KG1 (cell line): ENCODE measurements at regions not wholly inside any gene's neighbourhood (a gene's known extent, or its start where the extent isn't known, plus 50 kb on each side); places are given as distances from the start of the nearest gene placed in this dataset.
"Not testable (repeated sequence)": the region's sequence is repeated elsewhere in the genome, so short reads cannot be mapped to it uniquely, and the experiment has no call there.

Experiments used
- DNase-seq: peaks from one replicate; lab custom pipeline; 2025; lab: John Stamatoyannopoulos, UW

DNA sequence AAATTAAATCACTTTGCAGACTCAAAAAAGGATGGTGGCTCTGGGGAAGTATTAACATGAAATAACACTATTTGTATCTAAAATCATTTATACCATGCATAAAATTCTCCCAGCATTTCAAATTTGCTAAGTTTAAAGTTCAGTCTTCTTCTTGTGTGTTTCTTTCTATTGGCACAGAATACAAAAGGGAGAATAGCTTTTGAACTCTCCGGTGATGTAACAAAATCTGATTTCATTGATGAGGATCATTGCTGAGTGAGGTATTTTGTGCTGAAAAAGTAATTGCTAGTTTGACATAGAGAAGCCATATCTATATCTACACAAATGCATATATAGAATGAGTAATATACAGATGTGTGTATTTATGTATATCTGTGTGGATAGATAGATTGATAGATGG is 174.8 kb downstream of the LACC1 start:
- DNase-seq, result no peak

DNA sequence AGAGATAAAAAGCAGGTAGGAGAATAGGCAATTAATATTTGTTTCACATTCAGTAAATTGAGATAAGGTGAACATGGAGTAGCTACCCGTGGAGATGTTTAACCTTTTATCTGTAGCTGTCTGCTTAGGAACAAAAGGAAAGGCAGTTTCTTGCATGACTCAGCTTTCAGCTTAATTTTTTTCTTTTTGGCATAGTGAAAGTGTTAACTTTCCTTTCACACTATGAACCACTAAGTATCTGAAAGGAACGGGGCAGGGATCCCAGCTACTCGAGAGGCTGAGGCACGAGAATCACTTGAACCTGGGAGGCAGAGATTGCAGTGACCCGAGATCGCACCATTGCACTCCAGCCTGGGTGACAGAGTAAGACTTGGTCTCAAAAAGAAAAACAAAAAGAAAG is 176.0 kb downstream of the LACC1 start:
- DNase-seq, result not testable (repeated sequence)

DNA sequence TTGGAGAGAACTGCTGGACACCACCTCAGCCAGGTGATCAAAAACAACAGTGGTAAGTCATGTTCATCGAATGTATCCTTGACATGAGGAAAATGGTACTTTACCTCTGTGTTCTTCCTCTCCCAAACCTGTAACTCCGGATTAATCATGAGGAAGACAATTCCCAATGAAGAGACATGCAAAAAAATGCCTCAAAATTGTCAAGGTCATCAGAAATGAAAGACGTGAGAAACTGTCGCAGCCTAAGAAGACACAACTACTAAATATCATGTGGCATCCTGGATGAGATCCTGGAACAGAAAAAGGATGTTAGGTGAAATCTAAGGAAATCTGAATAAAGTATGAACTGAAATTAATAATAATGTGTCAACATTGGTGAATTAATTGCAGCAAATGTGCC is 178.4 kb downstream of the LACC1 start:
- no peak for DNase-seq

DNA sequence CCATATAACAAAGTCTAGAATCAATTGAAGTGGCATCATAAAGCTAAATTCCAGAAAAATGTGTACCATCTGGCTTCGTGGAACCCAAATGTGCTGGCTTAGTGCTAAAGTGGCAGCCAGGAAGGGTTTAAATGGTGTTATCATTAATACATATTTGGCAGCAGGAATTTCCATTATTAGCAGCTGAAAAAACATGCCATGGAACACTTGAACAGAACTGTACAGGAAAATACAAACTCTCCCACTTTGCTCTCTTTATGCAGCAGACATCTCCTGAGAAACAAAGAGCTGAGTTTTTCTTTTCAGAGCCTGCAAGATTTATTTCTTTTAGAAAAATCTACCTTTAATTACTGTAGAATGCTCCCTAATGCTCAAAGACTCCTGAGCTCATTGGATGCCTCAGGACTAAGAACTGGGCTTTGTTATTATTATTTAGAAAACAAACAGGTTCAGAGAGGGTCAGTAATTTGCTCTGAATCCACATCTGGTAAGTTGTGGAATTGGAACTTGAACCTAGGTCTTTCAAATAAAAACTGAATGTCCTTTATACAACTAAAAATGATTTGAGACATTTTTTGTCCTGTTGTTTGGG is 179.0 kb downstream of the LACC1 start:
- DNase-seq, result no peak

DNA sequence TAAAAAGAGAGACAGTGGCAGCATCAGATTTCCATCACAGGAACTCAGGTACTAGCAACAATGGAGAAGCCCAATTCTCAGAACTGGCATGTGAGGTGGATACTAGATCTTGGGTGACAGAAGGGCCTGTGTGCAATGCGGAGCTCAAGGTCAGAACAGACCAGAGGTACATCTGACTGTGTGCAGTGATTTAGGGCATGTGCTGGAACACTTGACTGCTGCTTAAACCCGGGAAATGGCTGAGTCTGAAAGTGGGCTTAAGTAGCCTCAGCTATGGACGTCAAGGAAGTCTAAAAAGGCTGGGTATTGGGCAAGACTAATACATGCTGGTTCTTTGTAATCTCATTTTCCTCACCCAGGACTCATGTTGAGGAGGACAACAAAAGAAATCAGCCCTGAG is 182.2 kb downstream of the LACC1 start:
- DNase-seq, result no peak

DNA sequence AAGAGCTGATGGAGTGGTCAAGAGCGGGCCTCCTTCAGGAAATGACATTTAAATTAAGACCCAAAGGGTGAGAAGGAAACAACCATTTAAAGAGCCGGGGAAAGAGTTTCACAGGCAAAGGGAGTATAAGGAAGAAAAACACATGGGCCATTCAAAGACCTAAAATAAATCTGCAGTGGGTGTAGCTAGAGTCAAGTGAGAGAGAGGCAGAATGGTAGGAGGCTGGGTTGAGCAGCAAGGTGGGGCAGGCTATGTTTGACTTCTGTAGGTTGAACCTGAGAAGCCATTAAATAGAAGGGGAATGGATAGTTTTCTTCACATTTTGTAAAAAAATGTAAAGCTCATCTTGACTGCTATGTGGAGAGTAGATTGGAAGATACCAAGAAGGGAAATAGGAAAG is 183.8 kb downstream of the LACC1 start:
- DNase-seq, result no peak

DNA sequence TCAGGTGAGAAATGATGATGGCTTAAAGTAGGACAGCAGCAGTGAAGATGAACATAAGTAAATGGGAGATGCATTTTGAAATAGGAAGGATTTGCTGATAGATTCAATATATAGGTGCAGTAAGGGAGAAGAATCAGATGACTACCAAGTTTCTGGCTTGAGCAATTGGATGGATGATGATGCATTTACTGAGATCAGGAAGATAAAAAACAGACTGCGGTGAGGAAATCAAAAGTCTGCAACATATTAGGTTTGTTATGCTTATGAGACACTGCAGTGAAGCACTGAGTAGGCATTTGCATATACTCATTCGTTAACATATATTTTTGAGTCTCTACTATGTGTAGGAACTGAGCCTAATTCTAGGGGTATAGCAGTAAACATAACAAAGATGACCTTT is 184.2 kb downstream of the LACC1 start:
- DNase-seq, result no peak

DNA sequence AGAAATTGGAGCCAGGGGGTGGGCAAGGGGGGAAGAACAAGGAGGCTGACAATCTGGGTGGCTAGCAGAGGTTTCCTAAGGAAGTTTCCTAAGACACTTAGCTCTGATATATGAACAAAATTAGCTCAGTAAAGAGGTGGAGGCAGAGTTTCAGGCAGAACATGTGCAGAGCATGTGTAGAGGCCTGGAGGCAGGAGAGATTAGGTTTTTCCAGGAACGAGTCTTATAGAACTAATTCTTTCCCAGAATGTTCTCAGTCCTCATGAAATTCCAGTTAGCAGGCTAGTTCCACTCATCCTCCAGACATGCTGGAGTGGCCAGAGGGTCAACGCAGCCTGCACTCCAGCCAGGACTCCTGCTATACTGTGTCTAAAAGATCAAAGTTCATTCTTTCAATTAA is 184.7 kb downstream of the LACC1 start:
- no peak for DNase-seq

DNA sequence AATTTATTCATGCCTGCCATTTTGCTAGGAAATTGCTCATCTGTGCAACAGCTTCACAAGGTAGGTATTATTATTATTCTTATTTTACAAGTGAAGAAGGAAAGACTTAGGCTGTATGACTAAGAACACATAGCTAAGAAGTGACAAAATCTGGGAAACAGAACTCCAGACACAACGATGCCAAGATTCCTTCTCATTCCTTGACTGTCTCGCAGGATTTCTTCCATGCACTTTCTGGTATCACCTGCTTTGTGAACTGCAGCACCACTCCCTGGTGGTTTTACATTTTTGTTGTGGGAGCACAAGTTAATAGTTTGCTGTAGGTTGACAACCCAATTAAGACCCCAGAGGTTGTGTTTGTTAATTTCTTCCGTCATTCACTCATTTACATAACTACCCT is 188.5 kb downstream of the LACC1 start:
- no peak for DNase-seq

DNA sequence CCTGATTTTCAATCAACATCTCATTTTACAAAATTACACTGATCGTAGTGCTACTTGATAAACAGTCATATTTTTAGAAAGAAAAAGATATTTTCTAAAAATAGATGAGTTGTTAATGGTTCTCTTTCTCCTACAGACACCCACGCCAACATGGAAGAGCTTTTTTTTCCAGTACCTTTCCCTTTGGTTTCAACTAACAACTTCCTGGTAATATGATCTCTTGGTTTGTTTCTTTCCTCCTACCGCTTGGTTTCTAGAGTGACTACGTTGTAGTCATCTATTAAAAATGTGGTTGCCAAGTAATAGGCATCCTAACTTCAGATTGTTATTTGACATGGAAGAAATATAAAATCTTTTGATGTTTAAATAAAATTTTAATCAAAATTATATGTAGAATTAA is 189.0 kb downstream of the LACC1 start:
- no peak for DNase-seq

DNA sequence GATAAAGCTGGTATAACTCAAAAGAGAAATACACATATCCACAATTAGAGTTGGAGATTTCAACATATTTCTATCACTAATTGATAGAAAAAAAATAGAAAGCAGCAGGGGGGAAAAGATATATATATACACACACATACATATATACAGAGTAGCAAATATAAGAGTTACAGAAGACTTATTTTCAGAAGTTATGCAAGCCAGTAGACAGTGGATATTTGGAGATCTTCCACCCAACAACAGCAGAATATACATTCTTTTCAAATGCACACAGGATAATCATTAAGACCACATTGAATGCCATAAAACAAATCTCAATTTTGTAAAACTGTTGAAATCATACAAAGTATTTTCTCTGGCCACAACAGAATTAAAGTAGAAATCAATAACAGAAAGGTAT is 192.8 kb downstream of the LACC1 start:
- no peak for DNase-seq

DNA sequence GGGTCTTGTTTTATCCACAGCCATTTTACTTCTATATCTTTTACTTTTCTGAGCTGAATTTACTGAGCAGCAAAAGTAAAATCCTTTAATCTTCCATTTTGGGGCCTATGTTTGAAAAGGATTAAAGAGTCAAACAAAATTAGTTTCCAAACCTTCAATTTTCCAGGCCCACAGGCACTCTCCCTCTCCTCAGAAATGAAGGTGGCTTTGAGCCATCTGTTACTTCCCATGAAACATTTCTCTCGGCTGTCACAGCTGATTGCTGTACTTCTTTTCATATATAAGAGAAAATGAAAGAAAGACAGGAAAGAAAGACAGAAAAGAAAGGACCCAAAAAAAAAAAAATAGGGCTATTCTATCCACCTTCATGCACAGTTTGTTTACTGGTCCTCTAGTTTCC is 194.9 kb downstream of the LACC1 start:
- DNase-seq, result no peak

DNA sequence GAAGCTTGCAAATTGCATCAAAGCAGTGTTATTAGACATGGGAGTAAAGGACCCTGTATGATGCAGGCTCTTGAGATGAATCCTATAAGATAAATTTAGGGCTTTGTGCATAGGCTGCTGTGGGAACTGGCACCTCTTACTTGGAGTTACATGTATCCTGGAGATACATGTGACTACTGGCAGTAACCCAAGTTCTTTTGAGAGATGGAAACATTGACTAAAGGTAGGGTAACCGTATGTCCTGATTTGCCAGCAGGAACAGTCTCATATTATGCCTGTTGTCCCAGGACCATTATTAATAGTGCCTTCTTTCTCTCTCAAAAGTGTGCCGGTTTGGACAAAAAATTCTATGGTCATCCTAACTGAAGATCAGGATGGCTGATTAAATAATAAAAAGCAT is 195.4 kb downstream of the LACC1 start:
- DNase-seq, result no peak

DNA sequence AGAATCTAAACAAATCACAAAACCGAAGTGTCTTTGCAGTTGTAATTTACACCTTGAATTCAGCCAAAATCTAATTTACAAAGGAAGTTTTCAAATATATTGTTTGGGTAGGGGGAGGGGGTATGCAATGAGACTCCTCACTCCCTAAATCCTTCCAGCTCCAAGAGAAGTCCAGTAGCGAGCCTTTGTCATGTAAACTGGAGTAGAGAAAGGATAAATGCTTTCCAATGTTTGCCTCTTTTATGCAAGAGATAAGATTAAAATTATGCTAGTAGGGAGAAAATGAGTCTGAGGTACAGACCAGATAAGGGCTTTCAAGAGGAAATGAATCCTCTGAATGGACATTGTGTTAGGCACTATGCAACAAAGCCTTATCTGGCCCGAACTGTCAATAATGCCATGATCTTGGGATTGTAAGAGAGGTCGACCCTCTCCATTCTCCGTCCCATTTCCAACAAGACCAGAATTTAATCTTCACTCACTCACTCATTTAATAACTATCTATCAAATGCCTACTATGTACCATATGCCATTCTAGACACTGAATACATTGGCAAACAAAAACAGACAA is 199.2 kb downstream of the LACC1 start:
- no peak for DNase-seq

DNA sequence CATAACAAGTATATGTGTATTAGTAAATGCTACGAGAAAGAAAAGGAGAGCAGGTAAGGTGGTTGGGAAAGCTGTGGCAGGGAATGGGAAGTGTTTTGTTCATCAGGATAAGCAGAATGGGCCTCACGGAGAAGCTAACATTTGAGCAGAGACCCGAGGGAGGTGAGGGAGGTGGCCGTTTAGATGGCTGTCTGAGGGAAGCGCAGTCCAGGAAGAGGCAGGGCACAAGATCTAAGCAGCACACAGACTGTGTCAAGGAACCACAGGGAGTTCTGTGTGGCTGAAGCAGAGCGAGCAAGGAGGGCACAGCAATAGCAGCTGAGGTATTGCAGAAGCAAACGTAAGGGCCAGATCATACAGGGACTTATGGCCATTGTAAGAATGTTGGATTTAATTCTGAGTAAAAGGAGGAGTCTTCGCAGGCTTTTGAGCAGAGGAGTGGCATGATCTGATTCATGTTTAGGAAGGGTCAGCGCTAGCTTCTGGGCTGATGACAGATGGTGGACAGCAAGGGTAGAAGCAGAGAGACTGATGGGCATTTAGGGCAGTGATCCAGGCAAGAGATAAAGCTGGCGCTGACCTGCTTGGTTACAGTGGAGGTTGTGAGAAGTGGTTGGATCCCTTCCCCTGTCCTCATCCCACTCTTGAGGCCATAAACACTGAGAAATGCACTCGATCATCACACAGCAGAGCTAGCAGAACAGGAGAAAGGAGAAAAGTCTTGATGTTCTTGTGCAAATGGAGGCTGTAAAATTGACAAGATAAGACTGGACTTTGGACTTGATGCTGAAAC is 199.9 kb downstream of the LACC1 start:
- no peak for DNase-seq

DNA sequence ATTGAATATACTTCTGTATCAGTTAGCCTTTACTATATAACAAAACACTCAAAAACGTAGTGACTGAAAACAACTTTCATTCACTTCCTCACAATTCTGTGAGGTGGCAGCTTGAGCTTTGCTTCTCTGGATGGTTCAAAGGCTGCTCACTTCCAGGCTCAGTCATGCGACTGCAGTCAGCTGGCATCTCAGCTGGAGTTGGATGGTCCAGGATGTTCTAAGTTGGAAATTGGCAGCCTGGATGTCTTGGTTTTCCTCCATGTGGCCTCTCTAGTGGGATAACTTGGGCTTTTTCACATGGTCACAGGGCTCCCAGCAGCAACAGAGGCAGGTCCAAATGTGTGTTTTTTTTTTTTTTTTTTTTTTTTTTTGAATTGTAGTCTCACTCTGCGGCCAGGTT is 204.4 kb downstream of the LACC1 start:
- DNase-seq, result no peak

DNA sequence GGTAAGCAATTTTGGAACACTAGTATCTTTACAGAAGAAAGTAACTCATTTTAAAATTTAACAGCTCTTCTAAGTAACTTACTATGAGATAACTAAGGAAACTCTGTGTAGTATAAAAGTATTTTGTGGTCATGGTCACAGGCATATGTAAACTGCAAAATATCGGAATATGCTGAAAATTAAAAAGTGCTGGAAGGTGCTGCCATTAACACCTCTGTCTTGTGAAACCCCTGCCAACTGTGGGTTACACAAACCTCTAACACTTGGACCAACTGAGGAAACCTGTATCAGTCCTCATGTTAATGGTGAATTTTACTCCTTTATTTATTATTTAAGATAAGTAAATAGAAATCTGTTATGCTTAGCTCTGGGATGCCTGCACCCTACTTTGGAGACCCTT is 206.7 kb downstream of the LACC1 start:
- DNase-seq, result no peak

DNA sequence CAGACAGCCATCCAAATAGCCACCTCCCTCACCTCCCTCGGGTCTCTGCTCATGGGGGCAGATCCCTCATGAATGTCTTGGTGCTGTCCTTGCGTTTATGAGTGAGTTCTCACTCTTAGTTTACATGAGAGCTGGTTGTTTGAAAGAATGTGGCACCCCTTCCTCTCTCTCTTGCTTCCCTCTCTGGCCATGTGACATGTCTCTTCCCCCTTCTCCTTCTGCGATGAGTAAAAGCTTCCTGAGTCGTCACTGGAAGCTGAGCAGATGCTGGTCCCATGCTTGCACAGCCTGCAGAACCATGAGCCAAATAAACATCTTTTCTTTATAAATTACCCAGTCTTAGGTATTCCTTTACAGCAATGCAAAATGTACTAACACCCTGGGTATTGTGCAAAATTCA is 208.7 kb downstream of the LACC1 start:
- no peak for DNase-seq

DNA sequence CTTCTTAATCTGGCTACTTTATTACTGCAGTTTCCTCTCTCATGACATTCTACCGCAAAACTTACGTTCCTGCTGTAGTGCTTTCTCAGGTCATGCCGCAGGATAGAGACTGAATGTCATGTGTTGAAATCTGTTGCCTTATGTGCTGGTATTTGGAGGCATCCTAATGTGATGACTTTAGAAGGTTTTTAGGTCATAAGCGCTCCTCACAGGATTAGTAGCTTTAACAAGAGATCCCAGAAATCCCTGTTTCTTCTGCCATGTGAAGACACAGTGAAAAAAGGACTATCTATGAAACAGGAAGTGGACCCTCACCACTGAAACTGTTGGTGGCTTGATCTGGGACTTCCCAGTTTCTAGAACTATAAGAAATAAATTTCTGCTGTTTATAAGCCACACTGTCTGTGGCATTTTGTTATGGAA is 209.3 kb downstream of the LACC1 start:
- no peak for DNase-seq

DNA sequence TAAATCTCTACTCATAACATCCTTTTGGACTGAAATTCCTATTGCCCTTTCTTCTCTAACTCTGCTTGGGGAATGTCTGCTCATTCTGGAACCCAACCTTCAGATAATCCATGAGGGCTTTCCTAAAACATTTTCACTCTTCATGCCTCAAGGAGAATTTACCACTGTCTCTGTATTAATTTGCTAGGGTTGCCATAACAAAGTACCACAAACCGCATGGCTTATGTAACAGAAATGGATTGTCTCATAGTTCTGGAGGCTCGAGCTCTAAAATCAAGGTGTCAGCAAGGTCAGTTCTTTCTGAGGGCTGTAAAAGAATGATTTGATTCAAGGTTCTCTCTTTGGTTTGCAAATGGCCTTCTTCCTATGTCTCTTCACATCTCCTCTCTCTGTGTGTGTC is 209.7 kb downstream of the LACC1 start:
- no peak for DNase-seq

DNA sequence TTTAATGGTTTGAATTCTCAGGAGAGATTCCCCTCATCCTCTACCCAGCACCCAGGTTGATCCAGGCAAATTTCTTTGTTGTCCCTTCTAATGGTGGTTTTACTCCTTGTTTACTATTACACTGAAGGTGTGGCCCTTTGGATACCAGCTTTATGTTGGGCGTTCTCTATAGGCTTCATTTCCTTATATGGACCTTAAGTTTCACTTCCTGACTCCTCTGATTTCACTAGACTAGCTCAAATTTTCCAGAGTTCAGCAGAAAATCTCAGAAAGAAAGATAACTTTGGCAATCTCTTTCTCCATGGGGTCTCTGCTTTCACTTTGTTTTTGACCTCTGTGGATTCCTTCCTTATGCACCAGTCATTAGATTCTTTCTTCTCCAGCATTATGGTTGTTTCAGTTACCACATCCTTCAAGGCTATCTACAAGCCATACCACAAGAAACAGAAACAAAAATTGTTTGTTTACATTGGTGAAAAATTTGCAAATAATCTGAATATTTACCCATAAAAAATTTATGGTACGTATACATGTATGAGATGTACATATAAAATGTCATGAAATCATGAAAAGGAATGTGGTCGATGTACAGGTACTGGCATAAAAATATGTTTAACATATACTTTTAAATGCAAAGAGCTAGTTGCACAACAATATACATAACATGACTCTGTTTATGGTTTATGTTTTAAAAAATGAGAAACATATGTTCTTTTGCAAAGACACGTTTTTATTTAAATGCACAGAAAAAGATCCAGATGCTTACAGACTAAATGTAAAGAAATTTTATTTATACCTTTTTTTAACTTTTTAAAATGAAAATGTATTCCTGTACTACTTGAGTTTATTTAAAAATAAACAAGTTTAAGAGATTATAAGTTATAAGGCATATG is 212.6 kb downstream of the LACC1 start:
- no peak for DNase-seq
